IMR-90 (cell line): ENCODE measurements at regions not wholly inside any gene's neighbourhood (a gene's known extent, or its start where the extent isn't known, plus 50 kb on each side); places are given as distances from the start of the nearest gene placed in this dataset.
A peak's percentile ranks its signal among the peaks of the same experiment; 100 is the strongest.

Source experiments
- ATAC-seq: fragments of 200-7000 bp; cut with Tn5 transposase; 2 replicates; pipeline ENCODE4 v1.9.1; 2020; ENCODE audit warnings: low read depth, mild to moderate bottlenecking, moderate library complexity
- BruUV-seq: library from RNA; stranded (reverse); fragments of 400-500 nt; replicated peaks from 2 replicates; lab custom pipeline; 2021; lab: Mats Ljungman, UMichigan
- CTCF ChIA-PET: fragments of 300-600 bp; formaldehyde crosslinking; extraction: SDS; loops from one replicate; lab custom pipeline; 2021; ENCODE audit warnings: antibody characterized with exemption; lab: Yijun Ruan, JAX
- POLR2A ChIA-PET: fragments of 300-600 bp; sonication (Branson Sonifier 250); formaldehyde crosslinking; loops from one replicate; lab custom pipeline; 2022; ENCODE audit warnings: antibody characterized with exemption; ENCODE audit not compliant: unreplicated experiment; lab: Charles Lee
- DNase-seq: peaks from one replicate; pipeline ENCODE4 v3.0.0; 2013
- H2AFZ ChIP-seq: replicated peaks from 2 replicates; pipeline ENCODE3; 2013; ENCODE audit warnings: low read length, mild to moderate bottlenecking; ENCODE audit not compliant: poor library complexity
- H2AK5ac ChIP-seq: 2 replicates; pipeline ENCODE4 v1.6.1; 2013; ENCODE audit warnings: low read depth, low read length, inconsistent platforms
- H2AK9ac ChIP-seq: replicated peaks from 2 replicates; pipeline ENCODE3; 2013; ENCODE audit warnings: mild to moderate bottlenecking, low read depth, low read length, moderate library complexity; ENCODE audit not compliant: poor library complexity
- H2BK120ac ChIP-seq: 2 replicates; pipeline ENCODE4 v1.6.1; 2013; ENCODE audit warnings: low read depth, low read length, inconsistent platforms
- H2BK15ac ChIP-seq: 3 replicates; pipeline ENCODE4 v1.6.1; 2013; ENCODE audit warnings: low read depth, low read length, inconsistent platforms
- H2BK20ac ChIP-seq: 2 replicates; pipeline ENCODE4 v1.6.1; 2013; ENCODE audit warnings: low read depth, mild to moderate bottlenecking, inconsistent platforms, low read length, moderate library complexity
- H2BK5ac ChIP-seq: 2 replicates; pipeline ENCODE4 v1.6.1; 2013; ENCODE audit warnings: mild to moderate bottlenecking, low read depth, low read length, inconsistent platforms; ENCODE audit not compliant: poor library complexity, severe bottlenecking
- H3K14ac ChIP-seq: replicated peaks from 2 replicates; pipeline ENCODE4 v1.6.1; 2013; ENCODE audit warnings: low read depth, low read length, inconsistent platforms
- H3K18ac ChIP-seq: 2 replicates; pipeline ENCODE4 v1.6.1; 2013; ENCODE audit warnings: low read depth, low read length, control low read depth
- H3K23ac ChIP-seq: 2 replicates; pipeline ENCODE4 v1.6.1; 2013; ENCODE audit warnings: low read depth, low read length, inconsistent platforms
- H3K27ac ChIP-seq: 2 replicates; pipeline ENCODE4 v1.5.1; 2013; ENCODE audit warnings: mild to moderate bottlenecking, control low read depth, low read length; ENCODE audit not compliant: insufficient read depth
- H3K27me3 ChIP-seq: 2 replicates; pipeline ENCODE4 v1.6.1; 2013; ENCODE audit warnings: low read length; ENCODE audit not compliant: control insufficient read depth, insufficient read depth
- H3K36me3 ChIP-seq: 2 replicates; pipeline ENCODE4 v1.6.1; 2013; ENCODE audit warnings: low read length, mixed read lengths; ENCODE audit not compliant: control insufficient read depth, insufficient read depth
- H3K4ac ChIP-seq: 2 replicates; pipeline ENCODE4 v1.6.1; 2013; ENCODE audit warnings: low read depth, low read length, inconsistent platforms
- H3K4me1 ChIP-seq: 2 replicates; pipeline ENCODE4 v1.6.1; 2013; ENCODE audit warnings: low read length, mixed read lengths; ENCODE audit not compliant: control insufficient read depth, insufficient read depth
- H3K4me2 ChIP-seq: 2 replicates; pipeline ENCODE4 v1.6.1; 2013; ENCODE audit warnings: low read depth, mild to moderate bottlenecking, control low read depth, low read length, moderate library complexity
- H3K4me3 ChIP-seq: 2 replicates; pipeline ENCODE4 v1.5.1; 2013; ENCODE audit warnings: low read depth, mild to moderate bottlenecking, control low read depth, low read length, moderate library complexity; ENCODE audit not compliant: insufficient read depth
- H3K56ac ChIP-seq: 2 replicates; pipeline ENCODE4 v1.6.1; 2013; ENCODE audit warnings: low read length, inconsistent platforms; ENCODE audit not compliant: insufficient read depth; ENCODE audit errors: extremely low read depth
- H3K79me1 ChIP-seq, 2 experiments: 2 replicates each; pipeline ENCODE4 v1.6.1; 2013; ENCODE audit warnings: low read length in 2 of 2, inconsistent platforms in 1 of 2, low read depth in 1 of 2
- H3K9ac ChIP-seq: 2 replicates; pipeline ENCODE4 v1.6.1; 2013; ENCODE audit warnings: low read depth, low read length, control low read depth
- H3K9me1 ChIP-seq: 2 replicates; pipeline ENCODE4 v1.6.1; 2013; ENCODE audit warnings: low read length, inconsistent platforms; ENCODE audit not compliant: insufficient read depth
- H3K9me3 ChIP-seq: 2 replicates; pipeline ENCODE4 v1.6.1; 2013; ENCODE audit warnings: low read length; ENCODE audit not compliant: control insufficient read depth, insufficient read depth
- H4K20me1 ChIP-seq: 2 replicates; pipeline ENCODE4 v1.6.1; 2013; ENCODE audit warnings: low read length, inconsistent platforms; ENCODE audit not compliant: insufficient read depth
- H4K5ac ChIP-seq: 2 replicates; pipeline ENCODE4 v1.6.1; 2013; ENCODE audit warnings: mild to moderate bottlenecking, low read depth, low read length, control low read depth
- H4K8ac ChIP-seq, 2 experiments: 2 replicates each; pipeline ENCODE4 v1.6.1; 2013; ENCODE audit warnings: low read depth in 2 of 2, low read length in 2 of 2, control low read depth in 1 of 2, inconsistent platforms in 1 of 2
- H4K91ac ChIP-seq: 2 replicates; pipeline ENCODE4 v1.6.1; 2013; ENCODE audit warnings: low read depth, low read length, inconsistent platforms; ENCODE audit not compliant: insufficient read depth
- CEBPB ChIP-seq: IDR thresholded peaks from 2 replicates; pipeline ENCODE4 v1.6.1; 2012; ENCODE audit warnings: low read depth, low read length, improper control_type of control experiment
- MXI1 ChIP-seq: IDR thresholded peaks from 2 replicates; pipeline ENCODE4 v1.6.1; 2012; ENCODE audit warnings: low read depth, mild to moderate bottlenecking, low read length, moderate library complexity, borderline replicate concordance
- RAD21 ChIP-seq: IDR thresholded peaks from 2 replicates; pipeline ENCODE4 v1.6.1; 2012; ENCODE audit warnings: low read length, improper control_type of control experiment
- WGBS, 2 experiments: methylation state at CpG; one replicate each; pipeline versions ENCODE4 v1.1.5 to v1.1.7; 2013; ENCODE audit warnings: missing lambda C conversion rate in 2 of 2; ENCODE audit not compliant: insufficient read length in 1 of 2; ENCODE audit errors: extremely low coverage in 2 of 2; 5-methylcytosine and 5-hydroxymethylcytosine counted together
- dilution Hi-C: fragments of 300-500 bp; cut with HindIII; formaldehyde crosslinking; loops from one replicate; pipeline ENCODE4 v1.14.3; 2018; ENCODE audit warnings: low sequenced_read_pairs; ENCODE audit not compliant: unreplicated experiment
- in situ Hi-C: fragments of 300-500 bp; cut with MboI; formaldehyde crosslinking; loops from 3 replicates; pipeline ENCODE4 v1.14.3; 2019; ENCODE audit warnings: low sequenced_read_pairs, inconsistent platforms, mixed read lengths
- intact Hi-C: fragments of 100-400 bp; cut with micrococcal nuclease; formaldehyde crosslinking; loops from 2 replicates; pipeline ENCODE4 v1.10.0; 2022
- TF ChIP-seq, protein P1 (sequence below): fragments of 150-350 bp; IDR thresholded peaks from 2 replicates; pipeline ENCODE4 v1.6.1; 2017; ENCODE audit warnings: mild to moderate bottlenecking, antibody characterized with exemption, low read length, low read depth

DNA sequence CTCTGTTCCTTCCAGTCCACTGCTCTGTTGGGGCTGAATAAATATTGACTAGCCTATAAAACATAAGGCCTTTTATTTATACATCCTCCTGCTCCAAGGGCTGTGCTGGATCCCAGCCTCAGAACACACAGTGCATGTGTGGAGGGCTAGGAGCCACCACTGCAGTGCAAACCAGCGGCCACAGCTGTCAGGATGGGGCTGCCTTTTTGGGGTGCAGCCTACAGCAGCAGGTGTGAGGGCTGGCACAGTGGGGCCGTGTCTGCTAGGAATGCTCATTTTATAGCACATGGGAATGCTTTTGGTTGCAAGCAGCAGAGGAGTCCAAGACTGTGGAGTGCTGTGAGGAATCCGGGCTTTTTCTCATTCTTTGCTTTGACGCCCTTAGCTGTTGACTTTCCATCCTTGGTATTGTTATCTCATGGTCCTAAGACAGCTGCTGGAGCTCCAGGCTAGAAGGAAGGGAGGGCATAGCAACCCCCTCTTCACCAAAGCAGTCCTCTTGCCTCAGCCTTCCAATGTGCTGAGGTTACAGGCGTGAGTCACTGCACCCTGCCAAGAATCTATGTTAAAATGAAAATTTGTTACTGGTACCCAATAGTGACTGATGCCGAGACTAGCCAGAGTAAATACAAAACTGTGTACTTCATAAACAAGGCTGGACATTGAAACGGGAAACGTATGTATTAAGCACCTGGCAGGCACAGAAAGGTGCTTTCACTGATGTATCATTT lies 334.3 kb upstream of the GATB start:
- Histone ChIP-seq H3K9me1 (no peaks in the 10 kb centered on the region), H4K20me1 (no peaks in the 10 kb centered on the region), H2BK120ac (no peak overlapping the region), H2AK5ac (no peak overlapping the region), H3K18ac (no peak overlapping the region), H2BK5ac (no peak overlapping the region), H3K36me3 (no peaks in the 10 kb centered on the region), H3K4me1 (no peaks in the 10 kb centered on the region; the same call in 1 of the 2 replicates), H3K27ac (no peak overlapping the region), H3K9me3 (no peaks in the 10 kb centered on the region), H3K4me3 (no peak overlapping the region), H2BK15ac (no peak overlapping the region), H4K91ac (no peak overlapping the region), H3K56ac (no peak overlapping the region), H2BK20ac (no peak overlapping the region), H3K14ac (no peak overlapping the region), H2AK9ac (peak overlapping the region; percentile 23), H3K4ac (no peak overlapping the region), H3K79me1 (no peaks in the 10 kb centered on the region), H3K4me2 (no peak overlapping the region), H2AFZ (no peak overlapping the region), H3K23ac (no peak overlapping the region), H4K8ac (no peak overlapping the region), H3K9ac (no peak overlapping the region), H3K27me3 (peaks cover 9% of the 10 kb centered on the region; the same call in 1 of the 2 replicates), H4K5ac (no peak overlapping the region)
- BruUV-seq = no TSS peak
- CTCF ChIA-PET = no interaction called here
- WGBS, 2 experiments = 49% methylated on average over 2 of the region's 8 CpGs; no CpG with 5 or more reads in 1 of the 2 experiments
- intact Hi-C loops = no loop called here
- peak; percentile 73 for ATAC-seq
- in situ Hi-C loops = no loop called here
- DNase-seq = peak; percentile 67
- POLR2A ChIA-PET = no interaction called here
- TF ChIP-seq CEBPB (peak; percentile 35; the same call in 1 of the 2 replicates), RAD21 (no peak), MXI1 (no peak)
- TF ChIP-seq, protein P1, sequence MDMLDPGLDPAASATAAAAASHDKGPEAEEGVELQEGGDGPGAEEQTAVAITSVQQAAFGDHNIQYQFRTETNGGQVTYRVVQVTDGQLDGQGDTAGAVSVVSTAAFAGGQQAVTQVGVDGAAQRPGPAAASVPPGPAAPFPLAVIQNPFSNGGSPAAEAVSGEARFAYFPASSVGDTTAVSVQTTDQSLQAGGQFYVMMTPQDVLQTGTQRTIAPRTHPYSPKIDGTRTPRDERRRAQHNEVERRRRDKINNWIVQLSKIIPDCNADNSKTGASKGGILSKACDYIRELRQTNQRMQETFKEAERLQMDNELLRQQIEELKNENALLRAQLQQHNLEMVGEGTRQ = no peak
- dilution Hi-C loops = no loop called here
